ENCODE measurements at regions not wholly inside any gene's neighbourhood (a gene's known extent, or its start where the extent isn't known, plus 50 kb on each side); places are given as distances from the start of the nearest gene placed in this dataset.

DNA sequence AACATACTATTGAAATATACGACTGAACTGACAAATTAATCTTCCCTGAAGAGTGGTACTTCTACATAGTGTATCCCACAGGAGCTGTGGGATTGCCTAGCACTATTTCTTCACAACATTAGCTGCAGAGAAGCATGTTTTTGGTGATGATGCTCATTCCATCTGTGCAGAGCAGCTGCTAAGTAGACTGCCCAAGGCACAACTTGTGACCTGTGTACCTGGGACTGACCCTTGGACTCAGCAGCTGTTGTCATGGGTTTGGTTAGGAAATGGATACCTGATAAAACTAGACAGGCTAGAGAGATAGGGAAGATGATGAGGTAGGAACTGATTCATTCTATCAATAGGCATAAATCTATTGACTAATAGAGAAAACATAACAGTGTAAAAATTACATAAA, 1204.0 kb downstream of the DSC3 start:
- Histone ChIP-seq H3K23ac (ENCODE audit: insufficient read length, low read depth, low read length) (no peak overlapping the region), H3K9me3 (ENCODE audit: control insufficient read depth, low read depth, low read length) (no peaks in the 10 kb centered on the region), H2BK5ac (ENCODE audit: insufficient read length, low read length) (no peak overlapping the region), H3K27ac (ENCODE audit: insufficient read length, low read depth, low read length) (no peak overlapping the region), H4K20me1 (ENCODE audit: control insufficient read depth, insufficient read depth, insufficient read length) (no peaks in the 10 kb centered on the region), H3K18ac (ENCODE audit: insufficient read length, low read depth, low read length) (no peak overlapping the region), H3K27me3 (ENCODE audit: insufficient read depth, low read length) (no peaks in the 10 kb centered on the region), H3K14ac (ENCODE audit: insufficient read depth, low read length) (no peak overlapping the region), H3K79me2 (ENCODE audit: insufficient read depth, low read length) (no peaks in the 10 kb centered on the region), H3K4me1 (ENCODE audit: insufficient read depth, low read length) (no peaks in the 10 kb centered on the region), H3K79me1 (ENCODE audit: insufficient read depth, low read depth, low read length, poor library complexity, severe bottlenecking) (no peaks in the 10 kb centered on the region), H3K4ac (ENCODE audit: low read depth, low read length) (no peak overlapping the region), H4K5ac (ENCODE audit: insufficient read length, low read depth, low read length) (no peak overlapping the region), H2AFZ (ENCODE audit: low read length) (no peak overlapping the region), H2BK12ac (ENCODE audit: insufficient read length, low read depth, low read length) (no peak overlapping the region), H2AK5ac (ENCODE audit: insufficient read length, low read length) (no peak overlapping the region), H3K9ac (ENCODE audit: extremely low read depth, insufficient read length, low read length) (no peak overlapping the region), H2BK15ac (ENCODE audit: low read depth, low read length) (no peak overlapping the region), H3K23me2 (ENCODE audit: insufficient read length, low read depth, low read length, poor library complexity, severe bottlenecking) (no peaks in the 10 kb centered on the region), H2BK120ac (ENCODE audit: low read depth, low read length, poor library complexity, severe bottlenecking) (no peak overlapping the region), H4K91ac (ENCODE audit: insufficient read length, low read depth, low read length) (no peak overlapping the region), H3K56ac (ENCODE audit: insufficient read length, low read depth, low read length) (no peak overlapping the region), H2BK20ac (ENCODE audit: low read depth, low read length, poor library complexity, severe bottlenecking) (no peak overlapping the region), H4K8ac (replicated peaks; ENCODE audit: insufficient read length, low read depth, low read length) (no peak overlapping the region), H3K4me2 (ENCODE audit: insufficient read depth, insufficient read length, low read length) (no peak overlapping the region), H3T11ph (ENCODE audit: low read length) (no peak overlapping the region)
- peaks cover 0 to 8% (median 3%) of the 10 kb centered on the region in 3 experiments; a peak in 2 of 7 replicates for H3K36me3 Mint-ChIP-seq (ENCODE audit: insufficient read depth in 1 of 3, low read depth in 3 of 3)
- no CpG with 5 or more reads among the region's 1 CpG for WGBS (ENCODE audit: extremely low coverage, insufficient read length, low lambda C conversion rate)
- H3K9me3 Mint-ChIP-seq, result peaks cover 6% of the 10 kb centered on the region in 2 experiments; a peak in 3 of 5 replicates
- peaks cover 8 to 10% of the 10 kb centered on the region in 2 experiments for H3K4me1 Mint-ChIP-seq
- TF ChIP-seq CTCF (conservative IDR thresholded peaks at IDR 0.05), result no peak
- no peak overlapping the region for H3K4me3 Mint-ChIP-seq
- H3K27me3 Mint-ChIP-seq (ENCODE audit: low read depth), result no peaks in the 10 kb centered on the region
- H3K27ac Mint-ChIP-seq, result no peak overlapping the region
- no peak for DNase-seq
